Testis (tissue), 2 donors: ENCODE measurements at regions not wholly inside any gene's neighbourhood (a gene's known extent, or its start where the extent isn't known, plus 50 kb on each side); places are given as distances from the start of the nearest gene placed in this dataset.

ENCODE experiments used
- POLR2A ChIP-seq: fragments of 450-650 bp; IDR thresholded peaks from one replicate; pipeline ENCODE4 v1.6.1; 2017; ENCODE audit warnings: antibody characterized with exemption, mild to moderate bottlenecking, moderate library complexity
- TF ChIP-seq, protein P1 (sequence below), 3 experiments: fragments of 450-650 bp in 2 of 3; fragments of 200-600 bp in 1 of 3; sonication (generic) in 1 of 3; IDR thresholded peaks; one replicate each; pipeline ENCODE4 v1.5.1; 2016 to 2019; ENCODE audit warnings: antibody characterized with exemption in 3 of 3, mild to moderate bottlenecking in 2 of 3, moderate library complexity in 1 of 3

DNA sequence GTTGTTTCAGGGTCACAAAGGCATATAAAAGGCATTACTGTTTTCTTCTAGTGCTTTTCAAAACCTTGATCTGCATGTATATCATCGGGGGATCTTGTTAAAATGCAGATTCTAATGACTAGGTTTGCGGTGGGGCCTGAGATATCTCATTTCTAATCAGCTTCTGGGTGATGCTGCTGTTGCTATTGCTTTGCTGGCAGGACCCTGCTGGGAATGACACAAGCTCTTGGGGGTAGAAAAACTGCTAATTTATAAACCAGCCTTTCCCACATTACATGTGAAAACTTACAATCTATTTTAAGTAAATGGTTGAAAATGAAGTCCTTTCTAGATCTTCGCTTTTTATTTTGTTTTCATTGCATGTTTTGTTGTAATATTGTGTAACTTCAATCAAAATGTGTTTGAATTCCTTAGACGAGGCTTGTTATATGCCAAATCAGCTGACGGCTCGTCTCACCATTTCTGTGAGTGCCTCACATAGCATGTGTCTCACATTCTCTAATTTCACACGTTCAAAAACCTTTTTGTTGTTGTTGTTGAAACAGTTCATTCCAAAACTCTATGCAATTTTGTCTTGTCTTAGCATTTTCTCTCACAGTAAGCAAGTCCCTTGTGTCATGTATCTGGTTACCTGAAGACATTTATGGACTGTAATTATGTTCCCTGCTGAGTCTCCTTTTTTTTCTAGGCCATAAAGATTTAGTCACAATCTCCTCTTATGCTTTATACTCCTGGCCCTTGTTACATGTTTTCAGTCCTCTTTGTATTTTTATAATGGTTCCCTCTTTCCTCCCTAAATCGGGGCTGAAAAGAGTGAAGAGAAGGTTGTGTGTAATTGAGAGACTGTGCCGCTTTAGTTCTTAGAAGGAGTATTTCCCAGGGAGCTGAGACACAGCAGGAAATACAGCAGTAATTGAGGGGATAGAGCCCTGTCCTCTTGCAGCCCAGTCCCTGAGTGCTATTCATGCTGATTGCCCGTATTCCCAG lies 521.0 kb upstream of the SEMA6A start:
- TF ChIP-seq, protein P1, sequence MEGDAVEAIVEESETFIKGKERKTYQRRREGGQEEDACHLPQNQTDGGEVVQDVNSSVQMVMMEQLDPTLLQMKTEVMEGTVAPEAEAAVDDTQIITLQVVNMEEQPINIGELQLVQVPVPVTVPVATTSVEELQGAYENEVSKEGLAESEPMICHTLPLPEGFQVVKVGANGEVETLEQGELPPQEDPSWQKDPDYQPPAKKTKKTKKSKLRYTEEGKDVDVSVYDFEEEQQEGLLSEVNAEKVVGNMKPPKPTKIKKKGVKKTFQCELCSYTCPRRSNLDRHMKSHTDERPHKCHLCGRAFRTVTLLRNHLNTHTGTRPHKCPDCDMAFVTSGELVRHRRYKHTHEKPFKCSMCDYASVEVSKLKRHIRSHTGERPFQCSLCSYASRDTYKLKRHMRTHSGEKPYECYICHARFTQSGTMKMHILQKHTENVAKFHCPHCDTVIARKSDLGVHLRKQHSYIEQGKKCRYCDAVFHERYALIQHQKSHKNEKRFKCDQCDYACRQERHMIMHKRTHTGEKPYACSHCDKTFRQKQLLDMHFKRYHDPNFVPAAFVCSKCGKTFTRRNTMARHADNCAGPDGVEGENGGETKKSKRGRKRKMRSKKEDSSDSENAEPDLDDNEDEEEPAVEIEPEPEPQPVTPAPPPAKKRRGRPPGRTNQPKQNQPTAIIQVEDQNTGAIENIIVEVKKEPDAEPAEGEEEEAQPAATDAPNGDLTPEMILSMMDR (IDR thresholded peaks at IDR 0.05) = no peak
- no peak for TF ChIP-seq POLR2A
